Hematopoietic multipotent progenitor cell treated with erythropoietin and hydrocortisone succinate and interleukin-3 and kit ligand, for 4 days (in vitro differentiated cells): ENCODE measurements at regions not wholly inside any gene's neighbourhood (a gene's known extent, or its start where the extent isn't known, plus 50 kb on each side); places are given as distances from the start of the nearest gene placed in this dataset.

ENCODE experiments used
- DNase-seq: peaks from one replicate; pipeline ENCODE4 v3.0.0-alpha.2; 2015

DNA sequence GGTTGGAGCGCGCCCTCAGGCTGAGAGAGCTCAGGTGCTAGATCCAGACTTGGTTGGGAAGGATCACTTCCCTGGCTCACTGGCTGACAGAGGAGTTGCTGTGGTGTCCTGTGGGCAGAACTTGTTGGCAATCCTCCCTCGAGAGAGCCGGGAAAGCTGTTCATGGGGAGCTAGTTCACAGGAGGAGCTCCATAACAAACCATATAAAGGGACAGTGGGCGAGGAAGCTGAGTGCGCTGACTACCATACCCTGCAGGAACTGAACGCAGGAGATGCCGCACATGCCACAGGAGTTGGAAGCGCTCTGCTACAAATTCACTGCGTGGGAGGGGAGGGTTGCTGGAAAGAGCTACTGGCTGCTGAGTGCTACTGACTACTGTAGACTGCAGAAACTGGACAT, 243.2 kb downstream of the OGFRL1 start:
- DNase-seq, result no peak

DNA sequence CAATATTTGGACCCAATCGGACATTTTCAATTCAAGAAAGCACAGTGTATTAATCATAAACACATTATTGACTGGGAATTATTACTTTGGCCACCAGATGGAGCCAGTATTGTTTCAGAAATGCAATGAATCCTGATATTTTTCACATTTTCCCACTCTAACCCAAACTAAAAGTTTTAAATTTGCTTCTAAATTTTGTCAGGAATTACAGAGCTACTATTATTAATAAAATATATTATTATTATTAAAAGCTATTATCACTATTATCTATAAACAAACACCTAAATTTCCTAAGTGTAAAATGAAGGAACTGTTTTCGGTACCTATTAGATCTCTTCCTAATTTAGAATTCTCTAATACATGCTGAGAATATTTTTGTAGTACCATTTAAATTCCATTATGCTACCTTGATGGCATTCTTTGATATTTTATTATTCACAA, 245.3 kb downstream of the OGFRL1 start:
- peak; percentile 25 for DNase-seq

DNA sequence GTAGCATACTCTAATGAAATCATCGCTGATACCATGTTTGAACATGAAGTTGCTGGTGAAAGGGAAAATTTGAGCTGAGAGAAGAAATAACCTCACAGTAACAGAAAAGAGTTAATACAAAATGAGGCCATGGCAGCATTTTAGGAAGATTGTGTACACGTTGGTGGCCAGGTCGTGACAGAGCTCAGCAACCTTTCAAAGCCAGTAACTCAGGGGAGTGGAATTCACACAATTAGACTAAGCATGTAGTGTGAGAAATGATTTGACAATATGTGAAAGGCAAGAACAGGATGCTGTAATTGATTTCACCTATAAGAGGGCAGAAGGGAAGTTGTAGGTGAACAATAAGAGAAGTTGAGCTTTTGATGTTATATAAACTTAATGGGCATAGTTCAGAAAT, 246.3 kb downstream of the OGFRL1 start:
- DNase-seq, result no peak

DNA sequence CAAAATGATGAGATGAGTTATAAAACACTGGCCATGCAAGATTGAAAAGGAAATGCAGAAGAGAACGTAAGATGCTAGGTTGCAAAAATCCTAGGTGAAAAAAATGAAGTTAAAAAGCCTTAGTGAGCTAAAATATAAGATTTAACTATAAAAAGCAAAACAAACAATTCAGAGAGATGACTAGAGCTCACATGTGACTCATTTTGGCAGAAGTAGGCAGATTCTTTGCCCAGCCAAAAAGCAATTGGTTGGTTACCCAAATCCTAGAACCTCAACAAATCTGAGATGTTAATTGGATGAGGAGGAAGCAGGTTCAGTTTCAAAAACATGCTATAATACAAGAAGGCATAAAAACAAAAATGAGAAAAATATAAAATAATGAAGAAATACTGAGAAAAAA, 249.1 kb downstream of the OGFRL1 start:
- no peak for DNase-seq

DNA sequence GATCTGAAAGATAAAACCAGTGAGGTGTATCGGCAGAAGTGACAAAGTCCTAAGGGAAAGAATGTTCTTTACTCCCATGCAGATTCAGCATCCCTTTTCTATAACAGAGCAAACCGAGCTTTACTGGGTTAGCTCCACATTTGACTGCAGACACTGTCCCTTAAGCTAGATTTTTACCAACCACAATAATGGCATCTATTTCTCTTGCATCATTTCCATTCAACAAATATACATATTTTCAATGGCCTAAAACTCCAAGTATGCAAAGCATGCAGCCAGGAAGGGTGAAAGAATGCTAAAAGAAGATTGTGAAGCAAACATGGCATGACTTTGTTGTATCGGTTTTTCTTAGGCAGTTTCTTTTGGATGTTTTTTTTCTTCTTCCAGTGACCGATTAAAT, 255.4 kb downstream of the OGFRL1 start:
- DNase-seq, result no peak

DNA sequence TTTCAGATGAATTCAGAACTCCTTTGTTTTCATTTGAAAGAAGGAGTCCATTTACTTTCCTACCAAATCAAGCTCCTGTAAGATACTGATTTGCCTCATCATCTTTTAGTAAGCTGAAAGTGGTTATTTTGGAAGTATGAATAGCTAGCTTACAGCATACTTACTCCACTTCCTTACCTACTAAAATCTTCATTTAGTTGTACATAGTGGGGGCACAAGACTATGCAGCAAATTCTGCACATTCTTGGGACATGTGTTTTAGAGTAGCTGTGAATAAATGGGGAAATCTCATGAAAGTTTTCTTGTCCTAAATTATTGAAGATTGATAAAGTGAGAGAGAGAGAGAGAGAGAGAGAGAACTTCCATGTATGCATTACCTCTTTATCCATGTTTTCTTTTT, 256.3 kb downstream of the OGFRL1 start:
- DNase-seq, result no peak

DNA sequence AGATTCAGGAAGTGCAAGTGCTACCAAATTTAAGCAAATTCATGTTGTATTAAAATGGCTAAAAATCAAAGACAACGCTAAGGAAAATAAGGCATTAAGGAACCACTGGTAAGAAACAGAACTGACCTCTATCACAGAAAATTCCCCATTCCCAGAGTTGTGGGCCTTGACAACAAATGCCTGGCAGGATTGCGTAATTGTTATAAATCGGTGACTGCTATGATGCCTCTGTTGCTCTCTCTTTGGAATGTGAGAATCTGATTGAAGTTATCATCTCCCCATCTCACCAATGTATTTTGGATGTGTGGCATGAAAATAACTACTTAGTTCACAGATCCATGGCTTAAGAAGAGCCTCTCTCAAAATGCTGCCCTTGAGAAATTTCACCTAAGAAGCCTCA, 257.3 kb downstream of the OGFRL1 start:
- DNase-seq, result no peak

DNA sequence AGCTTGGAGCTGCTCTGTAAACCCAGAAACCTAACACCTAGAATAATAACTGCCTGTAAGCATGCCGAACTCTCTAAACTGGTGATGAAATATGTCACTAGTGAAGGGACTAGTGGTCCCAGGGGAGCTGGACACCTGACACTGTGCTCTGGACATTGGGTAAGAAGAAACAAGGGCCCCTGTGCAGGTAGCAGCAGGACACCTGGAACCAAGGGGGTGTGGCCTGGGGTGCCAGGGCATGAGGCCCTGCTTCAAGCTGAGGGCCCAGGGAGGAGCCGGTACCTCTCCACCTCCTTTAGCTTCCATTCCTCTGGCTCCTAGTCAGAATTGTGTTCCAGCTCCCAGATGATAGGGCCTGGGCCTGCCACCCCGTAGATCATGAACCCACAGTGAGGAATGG, 263.2 kb downstream of the OGFRL1 start:
- no peak for DNase-seq

DNA sequence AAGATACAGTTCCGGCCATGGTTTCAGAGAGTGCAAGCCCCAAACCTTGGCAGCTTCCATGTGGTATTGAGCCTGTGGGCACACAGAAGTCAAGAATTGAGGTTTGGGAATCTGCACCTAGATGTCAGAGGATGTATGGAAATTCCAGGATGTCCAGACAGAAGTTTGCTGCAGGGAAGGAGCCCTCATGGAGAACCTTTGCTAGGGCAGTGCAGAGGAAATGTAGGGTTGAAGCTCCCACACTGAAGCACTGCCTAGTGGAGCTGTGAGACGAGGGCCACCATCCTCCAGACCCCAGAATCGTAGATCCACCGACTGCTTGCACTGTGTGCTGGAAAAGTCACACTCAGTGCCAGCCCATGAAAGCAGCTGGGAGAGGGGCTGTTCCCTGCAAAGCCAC, 267.5 kb downstream of the OGFRL1 start:
- DNase-seq, result no peak

DNA sequence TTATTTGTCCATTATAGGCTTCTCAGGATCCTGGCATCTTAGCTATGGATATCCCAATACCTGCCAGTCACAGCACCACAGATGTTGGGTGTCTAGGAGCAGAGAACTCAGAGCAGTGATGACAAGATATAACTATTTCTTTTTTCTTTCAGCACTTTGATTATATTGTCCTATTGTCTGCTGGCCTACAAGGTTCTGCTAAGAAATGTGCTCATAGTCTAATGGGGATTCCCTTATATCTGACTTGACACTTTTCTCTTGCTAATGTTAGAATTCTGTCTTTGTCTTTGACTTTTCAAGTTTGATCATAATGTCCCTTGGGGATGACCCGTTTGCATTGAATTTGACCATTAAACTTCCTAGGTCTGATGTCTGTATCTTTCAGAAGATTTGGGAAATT, 270.4 kb downstream of the OGFRL1 start:
- DNase-seq, result no peak

DNA sequence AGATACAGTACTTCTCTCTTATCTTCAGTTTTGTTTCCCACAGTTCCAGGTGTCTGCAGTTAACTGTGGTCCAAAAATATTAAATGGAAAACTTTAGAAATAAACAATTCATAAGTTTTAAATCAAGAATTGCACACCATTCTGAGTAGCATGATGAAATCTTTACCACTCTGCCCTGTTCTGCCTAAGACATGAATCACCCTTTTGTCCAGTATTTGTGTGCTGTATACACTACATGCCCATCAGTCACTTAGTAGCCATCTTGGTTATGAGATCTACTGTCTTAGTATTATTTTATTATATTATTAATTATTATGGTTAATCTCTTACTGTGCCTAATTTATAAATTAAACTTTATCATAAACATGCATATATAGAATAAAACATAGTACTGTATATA, 279.0 kb downstream of the OGFRL1 start:
- DNase-seq, result no peak

DNA sequence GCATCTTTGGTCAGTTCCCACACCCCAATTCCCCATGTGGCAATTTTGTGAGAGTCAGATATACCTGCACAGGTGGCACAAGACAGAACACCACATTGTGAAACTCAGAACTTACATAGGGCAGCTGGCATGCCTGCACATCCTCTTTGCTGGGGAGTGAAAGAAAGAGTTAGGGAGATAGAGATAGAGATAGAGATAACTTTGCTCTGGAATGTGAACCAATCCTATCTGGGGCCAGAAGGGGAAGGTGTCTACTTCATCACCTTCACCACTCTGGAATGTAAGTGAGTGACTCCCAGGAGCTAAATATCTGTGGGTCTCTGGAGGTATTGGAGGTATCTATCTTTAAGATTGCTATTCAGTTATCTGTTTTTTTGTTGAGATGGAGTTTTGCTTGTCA, 289.2 kb downstream of the OGFRL1 start:
- DNase-seq, result no peak

DNA sequence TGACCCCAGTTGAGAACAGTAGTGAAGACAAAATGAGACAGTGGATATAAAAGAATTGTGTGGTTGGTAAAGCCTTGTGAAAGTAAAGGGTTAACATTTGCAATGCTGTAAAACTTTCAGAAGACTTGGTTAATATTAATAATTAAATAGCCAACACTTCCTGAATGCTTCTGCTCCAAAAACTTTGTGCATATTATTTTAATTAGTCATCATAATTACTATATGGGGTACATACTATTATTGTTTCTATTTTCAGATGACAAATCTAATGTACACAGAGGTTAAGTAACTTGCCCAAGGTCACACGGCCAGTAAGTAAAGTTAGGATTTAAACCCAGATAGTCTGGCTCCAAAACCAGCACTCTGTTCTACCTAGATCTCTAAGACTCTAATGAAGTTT, 291.3 kb downstream of the OGFRL1 start:
- no peak for DNase-seq

DNA sequence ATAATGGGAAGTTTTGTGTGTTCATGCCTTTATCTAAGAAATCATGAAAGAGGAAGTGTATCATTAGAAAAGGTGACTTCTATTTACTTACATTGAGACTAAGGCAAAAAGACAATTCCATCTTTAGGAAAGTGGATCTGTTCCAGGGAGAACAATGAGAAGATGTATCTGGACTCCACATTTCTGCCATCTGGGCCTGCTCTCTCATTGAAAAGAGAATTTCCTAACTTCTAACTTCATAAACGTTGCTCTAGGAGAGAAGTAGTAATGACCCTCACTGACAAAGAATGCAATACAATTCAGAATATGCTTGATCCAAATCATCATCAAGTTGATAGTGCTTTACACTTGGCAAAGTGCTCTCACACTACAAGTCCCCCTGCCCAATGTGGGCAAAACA, 294.2 kb downstream of the OGFRL1 start:
- no peak for DNase-seq

DNA sequence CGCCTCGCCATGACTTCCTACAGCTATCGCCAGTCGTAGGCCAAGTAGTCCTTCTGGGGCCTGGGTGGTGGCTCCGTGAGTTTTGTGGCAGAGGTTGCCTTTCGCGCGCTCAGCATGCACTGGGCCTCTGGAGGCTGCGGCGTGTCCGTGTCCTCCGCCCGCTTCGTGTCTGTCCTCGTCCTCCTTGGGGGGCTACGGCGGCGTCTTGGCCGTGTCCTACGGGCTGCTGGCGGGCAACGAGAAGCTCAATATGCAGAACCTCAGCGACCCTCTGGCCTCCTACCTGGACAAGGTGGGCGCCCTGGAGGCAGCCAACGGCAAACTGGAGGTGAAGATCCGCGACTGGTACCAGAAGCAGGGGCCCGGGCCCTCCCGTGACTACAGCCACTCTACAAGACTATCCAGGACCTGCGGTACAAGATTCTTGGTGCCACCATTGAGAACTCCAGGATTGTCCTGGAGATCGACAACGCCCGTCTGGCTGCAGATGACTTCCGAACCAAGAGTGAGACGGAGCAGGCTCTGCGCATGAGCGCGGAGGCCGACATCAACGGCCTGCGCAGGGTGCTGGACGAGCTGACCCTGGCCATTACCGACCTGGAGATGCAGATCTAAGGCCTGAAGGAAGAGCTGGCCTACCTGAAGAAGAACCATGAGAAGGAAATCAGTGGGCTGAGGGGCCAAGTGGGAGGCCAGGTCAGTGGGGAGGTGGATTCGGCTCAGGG, 296.3 kb downstream of the OGFRL1 start:
- DNase-seq, result no peak

DNA sequence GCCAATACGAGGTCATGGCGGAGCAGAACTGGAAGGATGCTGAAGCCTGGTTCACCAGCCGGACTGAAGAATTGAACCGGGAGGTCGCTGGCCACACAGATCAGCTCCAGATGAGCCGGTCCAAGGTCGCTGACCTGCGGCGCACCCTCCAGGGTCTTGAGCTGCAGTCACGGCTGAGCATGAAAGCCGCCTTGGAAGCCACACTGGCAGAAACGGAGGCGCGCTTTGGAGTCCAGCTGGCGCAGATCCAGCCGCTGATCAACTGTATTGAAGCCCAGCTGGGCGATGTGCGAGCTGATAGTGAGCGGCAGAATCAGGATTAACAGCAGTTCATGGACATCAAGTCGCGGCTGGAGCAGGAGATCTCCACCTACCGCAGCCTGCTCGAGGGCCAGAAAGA, 296.9 kb downstream of the OGFRL1 start:
- no peak for DNase-seq

DNA sequence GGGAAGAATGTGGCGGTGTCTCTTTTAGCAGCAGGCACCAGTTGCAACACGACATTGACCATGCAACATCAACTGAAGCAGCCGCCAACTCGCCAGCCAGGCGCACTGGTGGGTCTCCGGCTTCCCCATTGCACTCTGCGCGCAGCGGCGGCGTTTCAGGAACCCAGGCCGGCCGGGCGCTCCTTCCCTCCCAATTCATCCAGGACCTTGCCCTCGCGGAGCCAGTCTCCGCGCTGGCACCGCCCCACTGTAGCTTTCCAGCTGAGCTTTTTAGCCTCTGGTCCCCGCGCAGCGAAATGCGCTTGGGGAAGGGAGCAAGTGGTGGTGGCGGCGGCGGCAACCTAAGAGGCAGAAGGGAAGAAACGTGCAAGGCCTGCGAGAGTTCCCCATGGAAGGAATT, 297.9 kb upstream of the RIMS1 start:
- DNase-seq, result no peak

DNA sequence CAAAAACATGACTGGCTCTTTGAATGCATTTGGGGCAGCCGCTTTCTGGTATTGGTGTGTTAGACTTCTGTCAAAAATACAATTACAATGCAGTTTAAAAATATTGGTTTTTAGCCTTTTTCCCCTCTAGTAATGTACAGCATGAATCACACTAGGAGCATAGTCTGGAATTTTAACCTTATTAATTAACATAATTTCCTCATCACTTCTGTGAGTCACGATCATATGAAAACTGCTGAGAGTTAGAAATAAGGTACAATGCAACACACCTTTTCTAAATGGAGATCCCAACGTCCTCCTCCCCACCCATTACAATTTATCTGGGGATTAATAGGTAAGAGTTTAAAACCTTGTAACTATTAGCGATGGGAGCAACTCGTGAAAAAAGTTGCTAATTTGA, 297.1 kb upstream of the RIMS1 start:
- no peak for DNase-seq

DNA sequence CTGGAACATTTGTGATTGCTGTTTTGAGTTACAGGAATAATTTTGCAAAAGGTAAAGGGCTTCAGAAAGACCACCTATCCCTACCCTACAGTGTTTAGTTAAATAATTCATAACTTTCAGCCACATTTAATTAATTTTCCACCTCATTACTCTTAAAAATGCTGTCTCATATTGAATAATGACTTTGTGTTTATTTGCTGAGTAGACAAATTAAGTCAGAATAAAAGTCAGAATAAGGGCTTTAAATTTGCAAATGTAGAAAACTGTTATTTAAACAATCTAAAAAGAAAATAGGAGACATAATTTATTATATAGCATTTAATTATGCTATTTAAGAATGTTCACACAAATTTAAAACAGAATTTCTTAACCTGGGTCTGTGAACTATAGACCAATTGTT, 293.7 kb upstream of the RIMS1 start:
- DNase-seq, result no peak

DNA sequence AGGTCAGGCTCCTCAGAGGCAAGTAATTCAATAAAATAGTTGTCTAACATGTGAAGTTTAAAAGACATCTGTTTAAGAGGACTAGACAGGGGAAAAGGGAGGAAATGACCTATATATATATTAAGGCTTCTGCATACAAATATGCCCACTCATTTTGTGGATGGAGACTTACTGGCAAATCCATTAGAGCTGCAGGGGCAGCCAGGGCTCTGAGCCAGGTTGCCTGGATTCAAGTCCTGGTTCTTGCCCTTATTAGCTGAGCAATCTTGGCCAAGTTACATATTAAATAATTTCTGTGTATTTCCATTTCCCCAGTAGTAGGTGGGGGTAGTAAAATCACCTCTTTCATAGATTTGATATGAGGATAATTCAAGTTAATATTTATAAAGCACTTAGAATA, 287.0 kb upstream of the RIMS1 start:
- no peak for DNase-seq

DNA sequence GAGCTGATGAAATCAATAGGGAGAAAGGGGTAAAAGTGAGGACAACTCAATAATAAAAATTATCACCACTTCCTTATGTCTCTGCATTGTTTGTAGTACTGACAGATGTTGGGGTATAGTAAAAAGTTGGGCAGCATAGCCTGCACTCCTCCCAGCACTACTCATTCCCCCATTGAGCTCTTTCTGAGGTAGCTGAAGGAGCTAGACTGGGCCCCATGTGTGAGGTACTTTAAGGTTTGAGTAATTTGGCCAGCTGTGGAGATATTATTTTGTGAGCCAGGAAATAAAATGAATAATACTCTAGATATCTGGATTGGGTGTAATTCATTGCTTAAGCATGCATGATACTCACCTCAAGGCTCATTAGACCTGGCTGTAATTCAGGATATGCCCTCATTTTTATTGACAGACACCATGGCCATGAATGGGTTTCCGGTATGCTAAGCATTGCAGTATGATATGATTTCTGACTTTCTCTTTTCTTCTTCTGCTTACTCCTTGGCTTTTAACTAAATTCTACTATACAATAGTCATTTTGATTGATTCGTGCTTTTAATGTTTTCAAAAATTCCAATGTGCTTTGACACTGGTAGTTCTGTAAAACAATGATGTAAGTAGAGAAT, 283.9 kb upstream of the RIMS1 start:
- no peak for DNase-seq

DNA sequence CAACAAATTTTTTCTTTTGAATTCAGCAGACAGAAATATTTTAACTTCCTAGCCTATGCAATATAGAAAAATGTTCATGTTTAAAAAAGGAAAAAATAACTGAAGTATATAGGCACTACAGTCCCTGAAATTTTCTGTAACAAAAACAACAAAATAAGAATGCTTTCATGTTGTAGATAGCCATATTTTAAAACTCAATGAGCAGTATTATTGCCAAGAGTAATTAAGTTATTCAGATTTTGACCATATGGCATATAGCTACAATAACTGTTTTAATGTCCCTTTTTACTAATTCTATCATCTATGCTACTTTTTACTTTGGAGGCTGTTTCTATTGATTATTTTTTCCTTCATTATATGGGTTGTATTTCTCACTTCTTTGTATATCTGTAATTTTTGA, 283.3 kb upstream of the RIMS1 start:
- DNase-seq, result no peak

DNA sequence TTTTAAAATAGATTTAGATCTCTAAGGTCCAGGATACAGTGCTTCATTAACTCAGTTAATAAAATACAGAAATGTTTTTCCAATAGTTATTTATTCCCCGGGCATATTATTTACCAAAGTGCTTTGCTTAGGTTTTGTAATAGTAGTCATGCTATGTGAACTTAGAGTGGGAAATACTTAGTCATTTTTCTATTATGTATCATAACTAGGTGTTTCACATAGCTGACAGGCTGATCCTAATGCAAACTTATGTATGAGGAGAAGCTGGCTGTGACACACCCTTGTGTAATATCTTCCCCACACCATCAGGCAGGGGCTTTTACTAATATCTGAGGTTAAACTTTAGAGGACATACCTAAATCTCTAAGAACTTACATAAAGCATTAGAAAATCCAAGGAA, 277.7 kb upstream of the RIMS1 start:
- DNase-seq, result no peak

DNA sequence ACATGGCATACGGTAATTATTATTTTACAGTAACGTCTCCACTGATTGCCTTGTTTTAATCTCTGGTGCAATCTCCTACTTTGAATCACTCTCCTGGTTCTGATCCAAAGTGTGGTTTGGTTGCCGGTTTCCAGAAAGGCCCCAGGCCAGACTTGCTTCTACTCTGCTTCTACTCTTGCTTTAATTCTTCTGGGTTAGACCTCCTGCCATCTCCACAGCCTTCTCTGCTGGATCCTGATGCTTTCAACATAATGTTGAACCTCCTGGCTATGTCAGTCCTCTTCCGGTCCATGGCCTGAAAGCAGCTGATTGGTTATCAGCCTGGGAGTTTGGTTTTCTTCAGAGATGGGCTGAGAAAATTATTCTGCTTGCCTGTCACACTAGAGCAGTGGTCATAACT, 266.5 kb upstream of the RIMS1 start:
- DNase-seq, result no peak

DNA sequence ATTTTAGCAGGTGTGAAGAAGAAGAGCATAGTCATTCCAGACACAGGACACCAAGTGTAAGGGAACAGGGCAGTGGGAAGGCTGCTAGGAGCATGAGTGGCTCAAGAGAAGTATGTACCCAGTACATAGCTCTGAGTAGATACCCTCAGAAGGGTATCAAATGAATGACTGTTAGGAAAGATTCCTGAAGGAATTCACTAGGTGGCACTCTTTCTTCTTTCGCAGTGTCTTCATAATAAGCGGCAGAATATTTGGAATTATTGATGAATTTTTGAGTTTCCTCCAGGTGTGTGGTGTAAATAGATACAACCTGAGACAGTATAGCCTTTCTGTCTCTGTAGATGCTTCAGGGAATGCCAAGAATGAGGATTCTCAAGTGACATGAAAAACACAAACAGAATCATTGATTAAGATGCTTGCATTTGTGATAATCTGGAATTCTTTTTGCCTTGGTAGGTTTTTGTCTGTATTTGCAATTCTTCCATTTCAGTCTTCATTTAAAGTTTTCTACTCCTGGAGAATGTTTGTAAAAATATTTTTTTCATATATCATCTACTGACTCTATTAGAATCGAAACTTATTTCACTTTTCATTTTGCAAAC, 264.3 kb upstream of the RIMS1 start:
- peak; percentile 19 for DNase-seq
